Endothelial cell of umbilical vein (primary cell): ENCODE measurements at regions not wholly inside any gene's neighbourhood (a gene's known extent, or its start where the extent isn't known, plus 50 kb on each side); places are given as distances from the start of the nearest gene placed in this dataset.

Experiments
- BruUV-seq: library from RNA; stranded (reverse); fragments of 400-500 nt; replicated peaks from 2 replicates; lab custom pipeline; 2021; lab: Mats Ljungman, UMichigan
- CTCF ChIA-PET: fragments of 300-600, 350-600 bp; sonication (Branson Sonifier 250); formaldehyde crosslinking; loops from one replicate; lab custom pipeline; 2021; ENCODE audit warnings: antibody characterized with exemption, inconsistent platforms; lab: Charles Lee
- POLR2A ChIA-PET: fragments of 300-600, 350-600 bp; sonication (Branson Sonifier 250); formaldehyde crosslinking; loops from one replicate; lab custom pipeline; 2021; ENCODE audit warnings: antibody characterized with exemption, inconsistent platforms; lab: Charles Lee
- DNase-seq: peaks from one replicate; pipeline ENCODE4 v3.0.0-alpha.2; 2011; ENCODE audit warnings: low read depth, low spot score
- FAIRE-seq: peaks from 2 replicates; lab custom pipeline; 2011; peaks lifted over from hg19 to GRCh38; lab: Jason Lieb, UNC
- H2AFZ ChIP-seq: 2 replicates; pipeline ENCODE4 v1.6.0; 2012; ENCODE audit warnings: low read depth, low read length, control low read depth, inconsistent platforms
- H3K27ac ChIP-seq: 2 replicates; pipeline ENCODE4 v1.5.1; 2011; ENCODE audit warnings: low read depth, mild to moderate bottlenecking, control low read depth, low read length, moderate library complexity; ENCODE audit not compliant: insufficient read depth
- H3K27me3 ChIP-seq, 2 experiments: 2 replicates each; pipeline versions ENCODE4 v1.6.0 to v1.6.1; 2011; ENCODE audit warnings: low read length in 2 of 2, mixed read lengths in 1 of 2; ENCODE audit not compliant: control insufficient read depth in 2 of 2, insufficient read depth in 2 of 2
- H3K36me3 ChIP-seq, 2 experiments: 2 replicates in 1 of 2; 3 replicates in 1 of 2; pipeline ENCODE4 v1.5.1; 2011; ENCODE audit warnings: low read length in 2 of 2, mild to moderate bottlenecking in 1 of 2, moderate library complexity in 1 of 2; ENCODE audit not compliant: control insufficient read depth in 2 of 2, insufficient read depth in 2 of 2; ENCODE audit errors: extremely low read depth in 1 of 2
- H3K4me1 ChIP-seq: 3 replicates; pipeline ENCODE4 v1.5.1; 2011; ENCODE audit warnings: mild to moderate bottlenecking, low read length; ENCODE audit not compliant: control insufficient read depth, insufficient read depth; ENCODE audit errors: extremely low read depth
- H3K4me2 ChIP-seq: 2 replicates; pipeline ENCODE4 v1.6.1; 2011; ENCODE audit warnings: low read length, control low read depth, mixed read lengths; ENCODE audit not compliant: insufficient read depth
- H3K4me3 ChIP-seq, 3 experiments: fragments of 200-600 bp in 1 of 3; sonication (generic), shearing (Covaris generic) in 1 of 3; replicated peaks in 1 of 3; 2 replicates each; pipeline ENCODE4 v1.5.1; 2011 to 2016; ENCODE audit warnings: control low read depth in 3 of 3, low read length in 3 of 3, mild to moderate bottlenecking in 2 of 3, inconsistent platforms in 1 of 3, low read depth in 1 of 3, moderate library complexity in 1 of 3; ENCODE audit not compliant: insufficient read depth in 1 of 3
- H3K79me2 ChIP-seq: 2 replicates; pipeline ENCODE4 v1.6.0; 2012; ENCODE audit warnings: low read length, inconsistent platforms; ENCODE audit not compliant: control insufficient read depth, insufficient read depth
- H3K9ac ChIP-seq: replicated peaks from 2 replicates; pipeline ENCODE3; 2011; ENCODE audit warnings: low read length, control low read depth; ENCODE audit not compliant: insufficient read depth; ENCODE audit errors: extremely low read depth
- H3K9me1 ChIP-seq: replicated peaks from 3 replicates; pipeline ENCODE4 v1.6.0; 2011; ENCODE audit warnings: mild to moderate bottlenecking, low read length; ENCODE audit not compliant: control insufficient read depth, insufficient read depth; ENCODE audit errors: extremely low read depth
- H3K9me3 ChIP-seq: replicated peaks from 2 replicates; pipeline ENCODE4 v1.5.1; 2012; ENCODE audit warnings: low read length, inconsistent platforms; ENCODE audit not compliant: control insufficient read depth, insufficient read depth
- H4K20me1 ChIP-seq: replicated peaks from 2 replicates; pipeline ENCODE3; 2011; ENCODE audit warnings: mild to moderate bottlenecking, low read length; ENCODE audit not compliant: control insufficient read depth, insufficient read depth; ENCODE audit errors: extremely low read depth
- CTCF ChIP-seq, 2 donors: IDR thresholded peaks; 1 replicate in 1 of 2; 2 replicates in 1 of 2; pipeline ENCODE4 v1.5.1; 2011; ENCODE audit warnings: low read length in 2 of 2, mild to moderate bottlenecking in 2 of 2, moderate library complexity in 2 of 2, control low read depth in 1 of 2, inconsistent platforms in 1 of 2, low read depth in 1 of 2; ENCODE audit not compliant: insufficient read depth in 1 of 2; ENCODE audit errors: extremely low read depth in 1 of 2
- EZH2 ChIP-seq: IDR thresholded peaks from 2 replicates; pipeline ENCODE4 v1.6.1; 2012; ENCODE audit warnings: borderline replicate concordance, low read depth, mild to moderate bottlenecking, moderate library complexity, low read length, inconsistent platforms; ENCODE audit not compliant: severe bottlenecking
- FOS ChIP-seq: IDR thresholded peaks from 2 replicates; pipeline ENCODE4 v1.6.1; 2011; ENCODE audit warnings: mild to moderate bottlenecking, low read length, moderate library complexity, borderline replicate concordance; ENCODE audit not compliant: insufficient read depth
- GATA2 ChIP-seq: IDR thresholded peaks from 2 replicates; pipeline ENCODE4 v1.7.0; 2011; ENCODE audit warnings: low read depth, mild to moderate bottlenecking, moderate library complexity, mixed read lengths, low read length; ENCODE audit not compliant: insufficient read length, insufficient read depth
- JUN ChIP-seq: IDR thresholded peaks from 2 replicates; pipeline ENCODE4 v1.6.1; 2011; ENCODE audit warnings: borderline replicate concordance, low read depth; ENCODE audit not compliant: insufficient read length, insufficient read depth
- MAX ChIP-seq: IDR thresholded peaks from 2 replicates; pipeline ENCODE4 v1.6.1; 2011; ENCODE audit not compliant: insufficient read depth, insufficient read length
- MYC ChIP-seq: IDR thresholded peaks from one replicate; pipeline ENCODE4 v1.6.1; 2011; ENCODE audit warnings: mild to moderate bottlenecking, low read depth, low read length
- POLR2A ChIP-seq: IDR thresholded peaks from 2 replicates; pipeline ENCODE4 v1.6.1; 2012; ENCODE audit warnings: low read depth, mild to moderate bottlenecking, control low read depth, low read length
- POLR2AphosphoS5 ChIP-seq: IDR thresholded peaks from 2 replicates; pipeline ENCODE4 v1.6.1; 2012; ENCODE audit warnings: low read depth, mild to moderate bottlenecking, control low read depth, low read length, moderate library complexity; ENCODE audit not compliant: insufficient read depth
- dilution Hi-C: fragments of 300-500 bp; cut with MboI; formaldehyde crosslinking; loops from one replicate; pipeline ENCODE4 v1.15.0; 2019; ENCODE audit warnings: low sequenced_read_pairs; ENCODE audit not compliant: extremely low pct_ligation_motif_present
- intact Hi-C: fragments of 100-400 bp; cut with micrococcal nuclease; formaldehyde crosslinking; loops from one replicate; pipeline ENCODE4 v1.10.0; 2022

GRCh38 chr18:22643731-22644130, 226.0 kb upstream of the CTAGE1 start:
- Histone ChIP-seq H3K9ac (no peak overlapping the region), H3K4me3 (no peak overlapping the region), H4K20me1 (no peaks in the 10 kb centered on the region), H3K9me1 (no peaks in the 10 kb centered on the region), H3K4me2 (no peak overlapping the region), H3K36me3 (no peaks in the 10 kb centered on the region), H2AFZ (no peak overlapping the region), H3K9me3 (no peaks in the 10 kb centered on the region), H3K27me3 (peaks cover 0 to 2% of the 10 kb centered on the region in 2 experiments), H3K79me2 (no peaks in the 10 kb centered on the region), H3K27ac (no peak overlapping the region), H3K4me1 (no peaks in the 10 kb centered on the region)
- ChIA-PET POLR2A (no interaction called here), CTCF (no interaction called here)
- FAIRE-seq, result no peak
- TF ChIP-seq MAX, result no peak
- no peak for TF ChIP-seq FOS
- TF ChIP-seq POLR2AphosphoS5, result no peak
- no peak for TF ChIP-seq POLR2A
- no peak for TF ChIP-seq MYC
- no peak for TF ChIP-seq GATA2
- TF ChIP-seq JUN, result no peak
- no peak for TF ChIP-seq EZH2
- TF ChIP-seq CTCF (IDR thresholded peaks at IDR 0.05; ENCODE audit: extremely low read depth in 1 of 2, insufficient read depth in 1 of 2, low read depth in 1 of 2, low read length in 2 of 2), result no peak
- no TSS peak for BruUV-seq
- DNase-seq, result no peak
- dilution Hi-C loops, result no loop called here
- intact Hi-C loops, result no loop called here
